HG03039 (cell line): ENCODE measurements at regions not wholly inside any gene's neighbourhood (a gene's known extent, or its start where the extent isn't known, plus 50 kb on each side); places are given as distances from the start of the nearest gene placed in this dataset.

Experiments
- ATAC-seq: cut with Tn5 transposase; IDR thresholded peaks from one replicate; pipeline ENCODE4 v1.9.1; 2021; ENCODE audit warnings: mild to moderate bottlenecking, moderate library complexity; ENCODE audit not compliant: unreplicated experiment

DNA sequence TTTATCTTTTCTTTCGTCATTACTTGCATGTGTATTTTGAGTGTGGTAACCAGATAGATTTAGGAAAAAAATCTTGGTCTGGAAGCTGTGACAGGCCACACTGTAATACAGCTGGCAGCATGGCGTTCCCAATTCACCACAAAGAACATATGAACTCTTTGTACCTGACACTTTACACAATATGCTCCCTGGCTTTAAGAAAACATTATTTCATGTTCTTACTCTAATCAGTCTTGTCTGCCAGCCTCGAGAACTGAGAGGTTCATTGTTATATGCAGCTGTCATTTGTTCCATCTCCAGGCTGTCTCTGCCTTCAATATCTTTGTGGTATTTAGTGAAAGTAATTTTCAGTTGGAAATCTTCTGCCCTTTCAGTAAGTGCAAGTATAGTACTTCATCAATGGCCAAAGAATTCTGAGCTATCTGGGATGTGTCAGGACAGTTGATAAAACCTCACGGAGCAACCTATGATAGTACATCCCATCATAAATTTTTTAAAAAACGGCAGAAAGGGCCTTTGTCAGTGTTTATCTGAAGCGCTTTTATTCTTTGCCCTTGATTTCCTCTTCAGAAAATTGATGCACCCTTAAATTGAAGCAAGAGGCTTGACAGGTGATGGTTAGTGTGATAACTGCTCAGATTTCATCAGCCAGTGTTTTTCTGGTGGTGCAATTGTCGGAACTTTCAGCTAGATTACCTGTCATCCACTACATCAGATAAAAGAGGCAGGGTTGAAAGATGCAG, 146.3 kb upstream of the SP8 start:
- ATAC-seq, result no peak

DNA sequence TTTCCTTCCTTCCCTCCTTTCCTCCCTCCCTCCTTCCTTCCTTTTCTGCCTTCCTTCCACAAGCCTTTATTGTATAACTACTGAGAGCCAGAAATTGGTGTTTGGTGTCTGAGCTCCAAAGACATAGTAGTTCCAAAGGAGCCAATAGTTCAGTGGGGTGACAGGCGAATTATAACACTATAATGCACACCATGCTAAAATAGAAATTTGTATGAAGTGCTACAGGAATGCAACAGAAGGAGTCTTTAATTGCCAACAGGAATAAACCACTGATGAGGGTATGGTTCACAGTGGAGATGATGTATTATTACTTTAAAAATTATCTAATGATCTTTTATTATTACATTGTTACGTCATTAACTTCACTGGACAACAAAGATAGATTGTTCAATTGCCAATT, 158.8 kb upstream of the SP8 start:
- ATAC-seq, result no peak

- no peak for ATAC-seq
Measured at GRCh38 chr7:20952916-20953315, 166.2 kb upstream of the SP8 start.

GRCh38 chr7:20954711-20955619, 168.3 kb upstream of the SP8 start:
- no peak for ATAC-seq

DNA sequence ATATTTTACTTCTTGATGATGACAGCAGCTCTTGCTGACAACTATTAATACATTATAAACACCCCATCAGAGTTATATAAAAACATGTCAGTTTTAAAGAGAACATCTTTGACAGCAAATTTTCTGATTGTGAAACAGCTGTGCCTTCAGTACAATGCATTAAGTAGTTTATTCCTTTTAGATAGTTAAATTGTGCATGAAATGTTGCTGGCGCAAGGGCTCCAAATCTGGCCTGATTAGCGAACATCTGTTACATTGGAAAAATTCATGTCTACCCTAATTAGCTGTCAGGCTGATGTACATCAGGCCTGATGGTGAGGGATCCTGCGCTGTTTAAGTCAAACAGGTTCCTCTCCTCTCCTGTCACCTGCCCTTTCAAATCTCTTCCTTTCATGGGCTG, 171.9 kb upstream of the SP8 start:
- ATAC-seq, result no peak

DNA sequence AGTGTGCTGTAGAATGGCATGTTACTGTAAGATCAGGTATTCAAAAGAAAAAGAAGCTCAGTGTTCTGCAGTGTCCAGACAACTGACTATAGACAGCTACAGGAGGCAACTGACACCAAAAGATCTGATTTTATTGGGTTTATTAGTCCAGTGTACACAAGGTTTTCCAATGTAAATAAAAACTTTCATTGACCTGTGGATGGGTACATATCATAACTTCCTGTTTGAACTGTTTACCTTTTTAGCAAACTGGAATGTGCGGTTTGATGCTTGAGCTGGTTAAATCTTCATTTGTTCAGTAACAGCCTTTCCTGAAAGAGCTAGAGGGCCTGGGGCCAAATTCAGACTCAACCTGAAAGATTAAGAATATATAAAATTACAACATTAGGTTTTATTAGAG, 172.6 kb upstream of the SP8 start:
- ATAC-seq, result no peak

DNA sequence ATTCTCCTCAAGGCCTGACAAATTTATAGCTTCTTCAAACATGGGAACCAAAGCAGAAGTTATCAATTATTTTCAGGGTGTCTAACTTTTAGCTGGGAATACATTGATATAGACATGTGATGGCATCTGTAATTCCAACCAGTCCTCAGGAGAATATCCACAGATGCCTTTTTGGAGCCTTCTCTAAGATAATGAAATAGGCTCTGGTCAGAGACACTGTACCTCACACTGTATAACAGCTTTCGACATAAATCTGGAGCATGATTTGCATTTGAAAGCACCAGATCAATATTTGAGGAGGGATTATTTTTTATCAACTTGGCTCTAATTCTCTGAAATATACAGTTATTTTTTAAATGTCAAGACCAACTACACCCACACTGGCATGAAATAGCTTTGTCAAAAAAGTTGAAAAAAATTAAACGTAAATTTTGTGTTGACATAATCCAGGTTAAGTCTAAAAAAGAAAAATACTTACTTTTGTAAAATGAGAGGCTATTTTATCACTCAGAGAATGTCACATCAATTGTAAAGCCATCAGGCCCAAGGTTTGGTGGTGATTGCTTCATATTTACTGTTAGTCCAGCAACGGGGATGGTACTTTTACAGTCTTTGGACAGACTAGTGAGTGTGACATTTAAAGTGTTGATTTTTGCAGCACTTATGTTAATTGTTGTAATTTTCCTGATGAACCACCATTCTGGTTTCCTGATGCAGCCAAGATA, 177.0 kb upstream of the SP8 start:
- no peak for ATAC-seq

DNA sequence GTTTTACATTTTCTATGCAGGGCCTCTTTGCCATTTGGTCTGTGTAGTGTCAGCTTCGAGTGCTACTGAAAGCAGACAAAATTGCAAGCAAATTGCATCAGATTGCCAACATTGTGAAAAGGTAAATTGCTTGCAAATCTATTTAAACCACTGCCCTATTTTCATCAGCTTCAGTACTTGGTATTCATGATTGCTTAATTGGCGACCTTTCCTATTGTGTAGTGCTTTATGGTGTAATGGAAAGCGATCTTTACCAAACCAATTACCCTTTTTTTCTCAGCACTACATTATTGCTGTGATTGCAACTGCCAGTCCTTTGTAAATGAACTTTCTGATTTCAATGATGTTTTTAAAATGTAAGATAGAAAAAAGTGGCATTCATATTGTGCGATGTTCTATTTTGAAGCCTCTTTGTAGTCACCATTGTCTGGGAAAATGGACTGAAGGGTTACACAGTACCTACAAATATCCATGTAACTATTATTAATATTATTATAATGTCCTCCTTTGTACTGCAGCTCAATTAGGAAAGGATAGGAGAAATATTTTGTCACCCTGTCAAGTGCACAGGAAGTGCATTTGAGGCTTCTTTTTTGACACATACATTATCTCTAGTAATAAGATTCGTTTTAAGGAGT, 177.7 kb upstream of the SP8 start:
- ATAC-seq, result no peak

GRCh38 chr7:20971219-20971618, 184.5 kb upstream of the SP8 start:
- no peak for ATAC-seq

DNA sequence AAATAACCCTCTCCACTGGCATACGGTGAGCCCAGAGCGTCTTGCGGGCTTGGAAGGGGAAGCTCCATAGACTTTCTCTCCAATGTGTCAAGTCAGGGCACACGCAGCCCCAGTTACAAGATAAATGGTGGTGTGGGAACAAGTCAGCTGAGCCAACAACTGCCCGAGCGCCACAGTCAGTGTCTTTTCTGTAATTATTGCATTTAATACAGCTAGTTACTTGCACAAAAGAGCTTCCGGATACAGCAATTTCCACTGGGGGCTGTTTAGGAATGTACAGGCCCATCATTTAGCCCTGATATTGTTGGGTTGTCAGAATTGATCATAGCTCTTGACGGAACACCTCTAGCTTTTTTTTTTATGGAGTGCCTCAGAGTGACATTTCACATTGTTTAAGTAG, 193.5 kb upstream of the SP8 start:
- ATAC-seq, result no peak

DNA sequence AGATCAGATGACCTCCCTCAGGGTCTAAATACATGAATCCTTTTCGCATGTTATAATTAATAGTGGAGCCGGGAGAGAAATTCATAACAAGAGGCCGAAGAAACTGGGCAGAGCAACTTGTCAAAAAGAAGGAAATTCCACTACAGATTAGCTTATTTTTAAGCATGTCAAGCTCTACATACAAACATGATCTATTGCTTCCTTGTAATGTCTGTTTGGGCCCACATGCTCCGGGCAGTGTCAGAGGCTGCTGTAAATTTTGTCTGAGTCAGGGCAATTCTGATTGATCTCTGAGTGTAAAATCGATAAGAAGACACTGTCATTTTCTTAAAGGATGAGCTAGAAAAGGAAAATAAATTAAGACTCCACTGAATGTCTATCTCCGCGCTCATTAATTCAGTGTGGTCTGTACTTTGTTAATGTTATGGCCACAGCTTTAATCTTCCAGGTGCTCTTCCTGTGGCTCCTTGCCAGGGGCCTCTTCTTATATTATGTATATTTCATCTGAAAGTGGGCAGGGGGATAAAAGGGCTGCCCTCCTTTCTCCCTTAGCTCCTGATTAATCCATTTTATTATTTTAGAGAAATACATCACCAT, 194.1 kb upstream of the SP8 start:
- no peak for ATAC-seq

DNA sequence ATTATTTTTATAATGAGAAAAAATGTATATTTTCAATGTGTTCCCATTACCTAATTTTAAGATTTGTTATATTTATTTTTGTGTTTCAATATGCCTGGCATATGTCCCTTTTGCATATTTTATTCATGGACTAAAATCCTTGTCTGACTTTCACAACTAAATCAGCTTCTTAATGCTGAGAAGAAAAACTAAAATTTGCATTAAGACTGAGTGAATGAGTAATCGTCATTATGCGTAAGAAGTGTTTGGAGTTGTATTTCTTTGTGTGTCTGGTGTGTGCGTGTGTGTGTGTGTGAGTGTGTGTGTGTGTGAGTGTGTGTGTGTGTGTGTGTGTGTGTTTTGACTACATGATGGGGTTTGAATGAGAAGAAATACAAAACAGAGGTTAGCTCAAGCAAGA, 201.7 kb upstream of the SP8 start:
- no peak for ATAC-seq

- ATAC-seq, result no peak
Measured at GRCh38 chr7:20991544-20991943, 204.9 kb upstream of the SP8 start.

- no peak for ATAC-seq
Measured at GRCh38 chr7:20993693-20994092, 207.0 kb upstream of the SP8 start.

- no peak for ATAC-seq
Measured at GRCh38 chr7:20998309-20998708, 211.6 kb upstream of the SP8 start.

GRCh38 chr7:21011153-21011552, 224.5 kb upstream of the SP8 start:
- no peak for ATAC-seq

DNA sequence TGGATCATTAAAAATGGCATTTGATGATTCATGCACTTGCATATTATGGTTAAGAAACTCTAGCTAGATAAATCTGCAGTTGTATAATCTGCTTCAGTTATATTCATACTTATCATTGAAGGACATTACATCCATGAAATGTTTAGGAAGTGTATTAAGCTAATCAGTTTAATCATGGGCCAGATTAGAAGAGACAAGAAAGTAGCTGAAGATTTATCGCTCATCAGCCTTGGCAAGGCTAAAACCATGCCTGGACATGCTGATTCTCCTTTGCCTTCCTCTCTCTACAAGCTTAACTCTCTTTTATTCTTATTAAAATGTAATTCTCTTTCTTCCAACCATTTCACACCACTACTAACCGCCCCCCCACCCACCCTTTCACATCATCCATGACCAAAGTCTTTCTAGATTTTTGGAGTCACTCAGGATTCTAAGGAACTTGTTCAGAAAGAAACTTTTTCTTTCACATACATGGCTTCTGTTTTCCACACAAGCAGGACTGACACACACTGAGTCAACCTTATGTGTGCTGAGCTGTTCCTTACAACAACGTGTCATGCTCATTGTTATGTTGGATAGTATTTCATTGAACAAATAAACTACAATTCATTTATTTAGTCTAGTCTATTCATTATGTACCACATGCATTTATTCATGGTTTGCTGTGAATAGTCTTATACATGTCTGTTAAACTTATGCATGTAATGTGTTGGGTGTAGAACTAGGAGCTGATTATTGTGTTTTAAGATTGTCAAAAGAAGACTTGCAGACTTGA, 227.3 kb upstream of the SP8 start:
- no peak for ATAC-seq

GRCh38 chr7:21020667-21021066, 234.0 kb upstream of the SP8 start:
- ATAC-seq, result no peak

DNA sequence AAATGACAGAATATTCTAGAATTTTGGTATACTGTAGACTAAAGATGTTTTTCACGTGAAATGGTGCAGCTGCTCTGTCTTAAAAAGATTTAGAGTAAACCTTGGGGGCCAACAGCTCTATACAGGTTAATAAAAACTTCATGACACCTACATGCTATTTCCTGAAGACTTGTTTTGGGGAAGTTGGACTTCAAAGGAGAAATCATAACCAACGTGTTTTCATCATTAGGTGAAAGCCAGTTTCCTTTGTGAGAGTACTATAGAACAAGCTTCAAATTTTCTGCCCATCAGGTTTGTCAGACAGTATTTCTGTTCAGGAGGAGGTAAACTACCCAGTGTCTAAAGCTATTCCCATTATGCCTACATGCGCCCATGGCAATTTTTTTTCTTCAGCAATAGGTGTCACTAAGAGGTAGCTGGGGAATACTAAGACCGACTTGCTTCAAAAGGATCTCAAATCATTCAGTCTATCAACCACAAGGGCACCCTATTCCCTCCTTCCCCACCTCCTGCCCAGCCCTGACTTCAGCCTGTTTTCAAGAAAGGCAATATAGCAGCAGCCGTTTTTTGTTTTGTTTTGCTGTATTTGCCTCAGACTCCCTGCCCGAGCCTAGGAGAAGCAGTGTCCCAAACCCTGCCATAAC, 237.3 kb upstream of the SP8 start:
- ATAC-seq, result no peak

DNA sequence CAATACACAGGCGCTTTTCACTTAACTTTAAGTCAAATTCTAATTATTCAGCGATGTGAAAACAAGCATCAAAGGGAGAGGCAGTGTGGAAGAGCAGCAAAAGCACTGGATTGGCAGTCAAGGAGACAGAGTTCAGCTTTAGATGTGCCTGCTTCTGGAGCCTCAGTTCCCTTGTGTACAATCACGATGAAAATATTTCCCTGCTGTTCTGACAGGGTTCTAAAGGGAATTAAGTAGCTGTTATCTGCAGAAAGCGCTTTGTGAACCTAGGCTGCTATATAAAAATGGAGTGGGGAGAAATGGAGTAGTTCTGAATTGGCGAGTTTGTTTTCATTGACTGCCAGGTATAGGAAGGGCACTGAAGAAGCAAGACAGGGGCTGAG, 237.8 kb upstream of the SP8 start:
- no peak for ATAC-seq
